Prostate gland (tissue), 2 donors: ENCODE measurements at regions not wholly inside any gene's neighbourhood (a gene's known extent, or its start where the extent isn't known, plus 50 kb on each side); places are given as distances from the start of the nearest gene placed in this dataset.

Experiments used
- CTCF ChIP-seq, 4 experiments: fragments of 200-600 bp in 2 of 4; fragments of 450-650 bp in 2 of 4; sonication (generic) in 2 of 4; IDR thresholded peaks; 1 replicate in 3 of 4; 2 replicates in 1 of 4; pipeline ENCODE4 v1.5.1; 2016 to 2019; ENCODE audit warnings: antibody characterized with exemption in 4 of 4, mild to moderate bottlenecking in 2 of 4, moderate library complexity in 2 of 4
- POLR2A ChIP-seq: fragments of 450-650 bp; IDR thresholded peaks from one replicate; pipeline ENCODE4 v1.6.1; 2016; ENCODE audit warnings: antibody characterized with exemption, mild to moderate bottlenecking
- POLR2AphosphoS5 ChIP-seq: sonication (generic); formaldehyde crosslinking; IDR thresholded peaks from one replicate; pipeline ENCODE4 v1.6.1; 2017; ENCODE audit warnings: antibody characterized with exemption

DNA sequence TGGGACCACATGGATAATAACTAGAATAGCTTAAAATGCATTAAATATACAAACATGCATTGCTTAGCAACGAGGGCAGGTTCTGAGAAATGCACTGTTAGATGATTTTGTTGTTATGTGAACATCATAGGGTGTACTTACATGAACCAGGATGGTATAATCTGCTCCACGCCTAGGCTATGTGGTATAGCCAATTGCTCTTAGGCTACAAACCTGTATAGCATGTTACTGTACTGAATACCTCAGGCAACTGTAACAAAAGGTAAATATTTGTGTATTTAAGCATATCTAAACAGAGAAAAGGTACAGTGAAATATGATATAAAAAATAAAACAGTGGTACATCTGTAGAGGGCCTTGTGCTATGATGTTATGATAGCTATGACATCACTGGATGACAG is 169.2 kb upstream of the IL15 start:
- no peak for TF ChIP-seq CTCF (IDR thresholded peaks at IDR 0.05)
- no peak for TF ChIP-seq POLR2A
- TF ChIP-seq POLR2AphosphoS5 = no peak
